ENCODE measurements at regions not wholly inside any gene's neighbourhood (a gene's known extent, or its start where the extent isn't known, plus 50 kb on each side); places are given as distances from the start of the nearest gene placed in this dataset.

GRCh38 chr20:40757087-40757486 lies 68.1 kb upstream of the MAFB start:
- CTCF ChIA-PET = no interaction called here
- TF ChIP-seq CTCF (conservative IDR thresholded peaks at IDR 0.05; ENCODE audit: low read depth, low read length) (no peak), EZH2 (IDR thresholded peaks at IDR 0.05; ENCODE audit: borderline replicate concordance, low read depth, low read length, poor library complexity, severe bottlenecking) (no peak)
- no TSS peak for BruUV-seq (replicated peaks)
- Histone ChIP-seq H3K4me3 (ENCODE audit: low read depth, low read length, poor library complexity, severe bottlenecking) (no peak overlapping the region), H3K9me3 (ENCODE audit: low read depth, low read length, poor library complexity, severe bottlenecking) (no peaks in the 10 kb centered on the region), H3K4me1 (ENCODE audit: insufficient read depth, low read length, poor library complexity, severe bottlenecking) (no peaks in the 10 kb centered on the region), H3K36me3 (ENCODE audit: insufficient read depth, low read length, poor library complexity, severe bottlenecking) (no peaks in the 10 kb centered on the region), H3K27ac (ENCODE audit: low read depth, low read length, poor library complexity, severe bottlenecking) (no peak overlapping the region), H3K27me3 (replicated peaks; ENCODE audit: insufficient read depth, low read depth, low read length, poor library complexity) (peaks cover 4% of the 10 kb centered on the region)
- intact Hi-C loops (cut with micrococcal nuclease; ENCODE audit: unreplicated experiment) = no loop called here
- POLR2A ChIA-PET (ENCODE audit: low non-redundant PET) = no interaction called here
- no peak for DNase-seq (ENCODE audit: low spot score)

- CTCF ChIA-PET = no interaction called here
- DNase-seq (ENCODE audit: low spot score) = no peak
Measured at GRCh38 chr20:40758790-40759189, 69.8 kb upstream of the MAFB start.

GRCh38 chr20:40760399-40760798 lies 71.4 kb upstream of the MAFB start:
- Histone ChIP-seq H3K27ac (ENCODE audit: low read depth, low read length, poor library complexity, severe bottlenecking) (no peak overlapping the region), H3K4me1 (ENCODE audit: insufficient read depth, low read length, poor library complexity, severe bottlenecking) (no peaks in the 10 kb centered on the region), H3K4me3 (ENCODE audit: low read depth, low read length, poor library complexity, severe bottlenecking) (no peak overlapping the region), H3K36me3 (ENCODE audit: insufficient read depth, low read length, poor library complexity, severe bottlenecking) (no peaks in the 10 kb centered on the region), H3K9me3 (ENCODE audit: low read depth, low read length, poor library complexity, severe bottlenecking) (no peaks in the 10 kb centered on the region), H3K27me3 (replicated peaks; ENCODE audit: insufficient read depth, low read depth, low read length, poor library complexity) (peaks cover 20% of the 10 kb centered on the region)
- ChIA-PET POLR2A (ENCODE audit: low non-redundant PET) (no interaction called here), CTCF (no interaction called here)
- no TSS peak for BruUV-seq (replicated peaks)
- intact Hi-C loops (cut with micrococcal nuclease; ENCODE audit: unreplicated experiment) = no loop called here
- no peak for DNase-seq (ENCODE audit: low spot score)
- TF ChIP-seq CTCF (conservative IDR thresholded peaks at IDR 0.05; ENCODE audit: low read depth, low read length) (no peak), EZH2 (IDR thresholded peaks at IDR 0.05; ENCODE audit: borderline replicate concordance, low read depth, low read length, poor library complexity, severe bottlenecking) (no peak)

More at GRCh38 chr20:40758790-40759189, 69.8 kb upstream of the MAFB start:
- Histone ChIP-seq H3K27me3 (replicated peaks; ENCODE audit: insufficient read depth, low read depth, low read length, poor library complexity) (peaks cover 7% of the 10 kb centered on the region), H3K4me3 (ENCODE audit: low read depth, low read length, poor library complexity, severe bottlenecking) (no peak overlapping the region), H3K36me3 (ENCODE audit: insufficient read depth, low read length, poor library complexity, severe bottlenecking) (no peaks in the 10 kb centered on the region), H3K27ac (ENCODE audit: low read depth, low read length, poor library complexity, severe bottlenecking) (no peak overlapping the region), H3K9me3 (ENCODE audit: low read depth, low read length, poor library complexity, severe bottlenecking) (no peaks in the 10 kb centered on the region), H3K4me1 (ENCODE audit: insufficient read depth, low read length, poor library complexity, severe bottlenecking) (no peaks in the 10 kb centered on the region)
- TF ChIP-seq EZH2 (IDR thresholded peaks at IDR 0.05; ENCODE audit: borderline replicate concordance, low read depth, low read length, poor library complexity, severe bottlenecking) = no peak
- TF ChIP-seq CTCF (conservative IDR thresholded peaks at IDR 0.05; ENCODE audit: low read depth, low read length) = no peak
- intact Hi-C loops (cut with micrococcal nuclease; ENCODE audit: unreplicated experiment) = no loop called here
- POLR2A ChIA-PET (ENCODE audit: low non-redundant PET) = no interaction called here
- no TSS peak for BruUV-seq (replicated peaks)

Data from A673 (cell line).